Suprapubic skin (tissue), 3 donors: ENCODE measurements at regions not wholly inside any gene's neighbourhood (a gene's known extent, or its start where the extent isn't known, plus 50 kb on each side); places are given as distances from the start of the nearest gene placed in this dataset.

ENCODE experiments used
- CTCF ChIP-seq, 2 donors: fragments of 200-600 bp in 1 of 2; fragments of 450-650 bp in 1 of 2; sonication (generic) in 1 of 2; IDR thresholded peaks; one replicate each; pipeline ENCODE4 v1.5.1; 2016 to 2019; ENCODE audit warnings: antibody characterized with exemption in 2 of 2, mild to moderate bottlenecking in 1 of 2, moderate library complexity in 1 of 2
- POLR2A ChIP-seq, 2 donors: fragments of 450-650 bp; IDR thresholded peaks; one replicate each; pipeline ENCODE4 v1.6.1; 2017; ENCODE audit warnings: antibody characterized with exemption in 2 of 2, mild to moderate bottlenecking in 2 of 2, moderate library complexity in 2 of 2

GRCh38 chr15:29998033-29998432 lies 84.7 kb upstream of the GOLGA8J start:
- TF ChIP-seq CTCF (IDR thresholded peaks at IDR 0.05) = no peak
- no peak for TF ChIP-seq POLR2A (IDR thresholded peaks at IDR 0.05)
